ENCODE measurements at regions not wholly inside any gene's neighbourhood (a gene's known extent, or its start where the extent isn't known, plus 50 kb on each side); places are given as distances from the start of the nearest gene placed in this dataset.

GRCh38 chr9:106669835-106670234 is 193.1 kb upstream of the ZNF462 start:
- H3K9me3 Mint-ChIP-seq (ENCODE audit: unreplicated experiment): no peaks in the 10 kb centered on the region
- DNase-seq (ENCODE audit: low spot score): no peak
- no peak for TF ChIP-seq CTCF (IDR thresholded peaks at IDR 0.05; ENCODE audit: unreplicated experiment)

GRCh38 chr9:106670418-106670817 is 192.5 kb upstream of the ZNF462 start:
- Mint-ChIP-seq H3K4me1 (ENCODE audit: unreplicated experiment) (no peaks in the 10 kb centered on the region), H3K27me3 (ENCODE audit: unreplicated experiment) (peaks cover 1% of the 10 kb centered on the region), H3K27ac (ENCODE audit: unreplicated experiment) (no peak overlapping the region), H3K36me3 (ENCODE audit: low read depth, unreplicated experiment) (no peaks in the 10 kb centered on the region), H3K9me3 (ENCODE audit: unreplicated experiment) (no peaks in the 10 kb centered on the region), H3K4me3 (ENCODE audit: unreplicated experiment) (no peak overlapping the region)
- no peak for TF ChIP-seq CTCF (IDR thresholded peaks at IDR 0.05; ENCODE audit: unreplicated experiment)
- DNase-seq (ENCODE audit: low spot score): no peak

More at GRCh38 chr9:106669835-106670234, 193.1 kb upstream of the ZNF462 start:
- no peak overlapping the region for H3K27ac Mint-ChIP-seq (ENCODE audit: unreplicated experiment)
- no peaks in the 10 kb centered on the region for H3K36me3 Mint-ChIP-seq (ENCODE audit: low read depth, unreplicated experiment)
- no peak overlapping the region for H3K4me3 Mint-ChIP-seq (ENCODE audit: unreplicated experiment)
- H3K4me1 Mint-ChIP-seq (ENCODE audit: unreplicated experiment): no peaks in the 10 kb centered on the region
- H3K27me3 Mint-ChIP-seq (ENCODE audit: unreplicated experiment): peaks cover 1% of the 10 kb centered on the region

GRCh38 chr9:106675780-106676179 is 187.2 kb upstream of the ZNF462 start:
- no peak for TF ChIP-seq CTCF (IDR thresholded peaks at IDR 0.05; ENCODE audit: unreplicated experiment)
- Mint-ChIP-seq H3K9me3 (ENCODE audit: unreplicated experiment) (no peaks in the 10 kb centered on the region), H3K4me1 (ENCODE audit: unreplicated experiment) (no peaks in the 10 kb centered on the region), H3K27me3 (ENCODE audit: unreplicated experiment) (peaks cover 2% of the 10 kb centered on the region), H3K36me3 (ENCODE audit: low read depth, unreplicated experiment) (no peaks in the 10 kb centered on the region), H3K27ac (ENCODE audit: unreplicated experiment) (no peak overlapping the region), H3K4me3 (ENCODE audit: unreplicated experiment) (no peak overlapping the region)
- no peak for DNase-seq (ENCODE audit: low spot score)

- H3K4me3 Mint-ChIP-seq (ENCODE audit: unreplicated experiment): no peak overlapping the region
- no peak for TF ChIP-seq CTCF (IDR thresholded peaks at IDR 0.05; ENCODE audit: unreplicated experiment)
- no peak for DNase-seq (ENCODE audit: low spot score)
Measured at GRCh38 chr9:106677374-106677773, 185.6 kb upstream of the ZNF462 start.

GRCh38 chr9:106677830-106678229 is 185.1 kb upstream of the ZNF462 start:
- Mint-ChIP-seq H3K27me3 (ENCODE audit: unreplicated experiment) (peaks cover 1% of the 10 kb centered on the region), H3K4me1 (ENCODE audit: unreplicated experiment) (no peaks in the 10 kb centered on the region), H3K27ac (ENCODE audit: unreplicated experiment) (no peak overlapping the region), H3K36me3 (ENCODE audit: low read depth, unreplicated experiment) (no peaks in the 10 kb centered on the region), H3K4me3 (ENCODE audit: unreplicated experiment) (no peak overlapping the region), H3K9me3 (ENCODE audit: unreplicated experiment) (no peaks in the 10 kb centered on the region)
- DNase-seq (ENCODE audit: low spot score): no peak
- no peak for TF ChIP-seq CTCF (IDR thresholded peaks at IDR 0.05; ENCODE audit: unreplicated experiment)

More at GRCh38 chr9:106677374-106677773, 185.6 kb upstream of the ZNF462 start:
- H3K4me1 Mint-ChIP-seq (ENCODE audit: unreplicated experiment): no peaks in the 10 kb centered on the region
- no peaks in the 10 kb centered on the region for H3K9me3 Mint-ChIP-seq (ENCODE audit: unreplicated experiment)
- H3K27ac Mint-ChIP-seq (ENCODE audit: unreplicated experiment): no peak overlapping the region
- H3K36me3 Mint-ChIP-seq (ENCODE audit: low read depth, unreplicated experiment): no peaks in the 10 kb centered on the region
- H3K27me3 Mint-ChIP-seq (ENCODE audit: unreplicated experiment): peaks cover 1% of the 10 kb centered on the region
